SK-N-MC (cell line): ENCODE measurements at regions not wholly inside any gene's neighbourhood (a gene's known extent, or its start where the extent isn't known, plus 50 kb on each side); places are given as distances from the start of the nearest gene placed in this dataset.

Experiments used
- EZH2 ChIP-seq: fragments of 200-600 bp; sonication (generic); IDR thresholded peaks from one replicate; pipeline ENCODE4 v1.6.1; 2017; ENCODE audit warnings: antibody characterized with exemption
- FOXP2 ChIP-seq: optimal IDR thresholded peaks from 2 replicates; pipeline ENCODE3; 2011; ENCODE audit warnings: mild to moderate bottlenecking, moderate library complexity; ENCODE audit not compliant: insufficient read depth; ENCODE audit errors: extremely low read length, control extremely low read depth
- POLR2AphosphoS5 ChIP-seq: IDR thresholded peaks from 2 replicates; pipeline ENCODE4 v1.6.1; 2012; ENCODE audit warnings: mild to moderate bottlenecking, low read depth, low read length, borderline replicate concordance

DNA sequence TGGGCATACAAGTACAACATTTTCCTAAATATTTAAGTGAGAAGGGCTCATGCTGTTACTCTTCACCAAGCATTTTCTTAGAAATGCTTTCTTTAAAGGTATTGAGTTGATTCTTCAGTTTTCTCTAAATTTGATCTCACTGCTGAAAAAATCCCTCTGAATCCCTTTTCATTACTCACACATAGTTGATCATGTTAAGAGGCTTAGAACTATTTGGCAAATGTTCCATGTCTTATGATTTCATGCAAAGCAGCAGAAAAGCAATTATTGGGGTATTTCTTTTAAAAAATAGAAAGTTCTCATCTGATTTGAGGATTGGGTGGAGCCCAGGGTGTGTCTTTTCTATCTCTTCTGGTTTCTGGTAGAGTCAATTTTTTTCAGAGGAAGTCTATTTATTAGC, 1079.8 kb upstream of the ZEB2 start:
- TF ChIP-seq POLR2AphosphoS5: no peak
- TF ChIP-seq EZH2: no peak
- no peak for TF ChIP-seq FOXP2
